NCI-H748 (cell line): ENCODE measurements at regions not wholly inside any gene's neighbourhood (a gene's known extent, or its start where the extent isn't known, plus 50 kb on each side); places are given as distances from the start of the nearest gene placed in this dataset.

Experiments used
- DNase-seq: peaks from one replicate; lab custom pipeline; 2025; ENCODE audit not compliant: unreplicated experiment; lab: John Stamatoyannopoulos, UW

GRCh38 chr18:73805991-73806390 lies 341.6 kb downstream of the FBXO15 start:
- no peak for DNase-seq

GRCh38 chr18:73797419-73797818 lies 350.2 kb downstream of the FBXO15 start:
- no peak for DNase-seq

GRCh38 chr18:73793386-73793785 lies 354.2 kb downstream of the FBXO15 start:
- DNase-seq = no peak

GRCh38 chr18:73791081-73791480 lies 356.6 kb downstream of the FBXO15 start:
- DNase-seq = no peak

GRCh38 chr18:73790587-73790986 lies 357.0 kb downstream of the FBXO15 start:
- no peak for DNase-seq

- no peak for DNase-seq
Observed at GRCh38 chr18:73787316-73787715, 360.3 kb downstream of the FBXO15 start.

- DNase-seq = no peak
Observed at GRCh38 chr18:73785300-73785699, 362.3 kb downstream of the FBXO15 start.

- no peak for DNase-seq
Observed at GRCh38 chr18:73784853-73785252, 362.8 kb downstream of the FBXO15 start.

- no peak for DNase-seq
Observed at GRCh38 chr18:73782405-73782804, 365.2 kb downstream of the FBXO15 start.

- DNase-seq = no peak
Observed at GRCh38 chr18:73780218-73780617, 367.4 kb downstream of the FBXO15 start.

- DNase-seq = no peak
Observed at GRCh38 chr18:73778032-73778359, 369.6 kb downstream of the FBXO15 start.

GRCh38 chr18:73777356-73778031 lies 370.1 kb downstream of the FBXO15 start:
- no peak for DNase-seq

GRCh38 chr18:73774811-73775509 lies 372.7 kb downstream of the FBXO15 start:
- peak; percentile 89 for DNase-seq

- DNase-seq = peak; percentile 62
Observed at GRCh38 chr18:73768043-73768442, 379.6 kb downstream of the FBXO15 start.

GRCh38 chr18:73766910-73767515 lies 380.6 kb downstream of the FBXO15 start:
- no peak for DNase-seq

GRCh38 chr18:73758446-73758845 lies 389.2 kb downstream of the FBXO15 start:
- DNase-seq = no peak

- DNase-seq = peak; percentile 90
Observed at GRCh38 chr18:73756256-73757091, 391.2 kb downstream of the FBXO15 start.

GRCh38 chr18:73752965-73753364 lies 394.7 kb downstream of the FBXO15 start:
- DNase-seq = no peak

- no peak for DNase-seq
Observed at GRCh38 chr18:73752546-73752945, 395.1 kb downstream of the FBXO15 start.

- no peak for DNase-seq
Observed at GRCh38 chr18:73750052-73750451, 397.6 kb downstream of the FBXO15 start.

GRCh38 chr18:73749304-73749703 lies 398.3 kb downstream of the FBXO15 start:
- no peak for DNase-seq

- no peak for DNase-seq
Observed at GRCh38 chr18:73748731-73749130, 398.9 kb downstream of the FBXO15 start.
